ENCODE measurements at regions not wholly inside any gene's neighbourhood (a gene's known extent, or its start where the extent isn't known, plus 50 kb on each side); places are given as distances from the start of the nearest gene placed in this dataset.

GRCh38 chr2:146844226-146844990 lies 1000.4 kb upstream of the ACVR2A start:
- H3K4me3 ChIP-seq, result no peak overlapping the region
- 54 to 65% (median 63%) methylated on average over 6 of the region's 6 CpGs for WGBS, 4 donors
- intact Hi-C loops (cut with DNase I), result no loop called here

GRCh38 chr2:146837857-146838256 lies 1007.0 kb upstream of the ACVR2A start:
- Histone ChIP-seq H3K27ac (no peak overlapping the region), H3K9me3 (replicated peaks in 1 of 3) (no peaks in the 10 kb centered on the region), H3K4me1 (replicated peaks in 1 of 2) (no peaks in the 10 kb centered on the region), H3K27me3 (no peaks in the 10 kb centered on the region), H3K4me3 (no peak overlapping the region), H3K36me3 (replicated peaks in 1 of 2) (no peaks in the 10 kb centered on the region)
- peak in 1 of 7 donors; percentile 51 for DNase-seq
- intact Hi-C loops (cut with DNase I), result no loop called here
- TF ChIP-seq POLR2A (IDR thresholded peaks at IDR 0.05) (no peak), CTCF (IDR thresholded peaks at IDR 0.05) (no peak)

More at GRCh38 chr2:146844226-146844990, 1000.4 kb upstream of the ACVR2A start:
- no peak for DNase-seq
- H3K36me3 ChIP-seq (replicated peaks in 1 of 2), result no peaks in the 10 kb centered on the region
- H3K27me3 ChIP-seq, result no peaks in the 10 kb centered on the region
- no peak for TF ChIP-seq POLR2A (IDR thresholded peaks at IDR 0.05)
- TF ChIP-seq CTCF (IDR thresholded peaks at IDR 0.05), result no peak
- no peaks in the 10 kb centered on the region for H3K4me1 ChIP-seq (replicated peaks in 1 of 2)
- no peak overlapping the region for H3K27ac ChIP-seq
- H3K9me3 ChIP-seq (replicated peaks in 1 of 3), result no peaks in the 10 kb centered on the region

GRCh38 chr2:146826388-146826787 lies 1018.4 kb upstream of the ACVR2A start:
- Histone ChIP-seq H3K4me1 (replicated peaks in 1 of 2) (no peaks in the 10 kb centered on the region), H3K9me3 (replicated peaks in 1 of 3) (no peaks in the 10 kb centered on the region), H3K4me3 (no peak overlapping the region), H3K27ac (no peak overlapping the region), H3K36me3 (replicated peaks in 1 of 2) (no peaks in the 10 kb centered on the region), H3K27me3 (no peaks in the 10 kb centered on the region)
- TF ChIP-seq POLR2A (IDR thresholded peaks at IDR 0.05), result no peak
- TF ChIP-seq CTCF (IDR thresholded peaks at IDR 0.05), result no peak
- intact Hi-C loops (cut with DNase I), result no loop called here
- no peak for DNase-seq

DNA sequence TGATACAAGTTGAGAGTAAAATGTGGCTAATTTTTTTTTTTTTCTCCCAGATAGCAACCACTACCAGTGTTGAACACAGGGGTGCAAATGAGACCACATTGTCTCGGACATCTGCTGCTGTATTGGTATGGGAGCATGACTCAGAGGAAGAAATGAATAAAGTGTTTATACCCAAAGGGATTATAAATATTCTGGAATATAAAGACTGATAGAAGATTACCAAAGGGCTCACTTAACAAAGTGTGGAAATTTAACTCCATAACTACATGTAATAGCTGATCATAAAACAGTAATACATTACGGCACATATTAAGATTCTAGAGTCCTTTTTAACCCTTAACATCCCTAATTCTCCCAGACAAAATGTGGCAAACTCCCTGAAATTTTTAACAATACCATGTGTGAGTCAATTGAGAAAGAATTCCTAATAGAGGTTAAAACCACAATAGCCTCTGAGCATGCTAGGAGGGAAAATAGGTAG lies 1023.0 kb upstream of the ACVR2A start:
- Histone ChIP-seq H3K27ac (no peak overlapping the region), H3K9me3 (replicated peaks in 1 of 3) (no peaks in the 10 kb centered on the region), H3K4me3 (no peak overlapping the region), H3K27me3 (no peaks in the 10 kb centered on the region), H3K4me1 (replicated peaks in 1 of 2) (no peaks in the 10 kb centered on the region), H3K36me3 (replicated peaks in 1 of 2) (no peaks in the 10 kb centered on the region)
- no peak for TF ChIP-seq CTCF (IDR thresholded peaks at IDR 0.05)
- TF ChIP-seq POLR2A (IDR thresholded peaks at IDR 0.05), result no peak
- DNase-seq, result no peak
- 38 to 53% (median 49%) methylated on average over 2 of the region's 2 CpGs for WGBS, 4 donors
- intact Hi-C loops (cut with DNase I), result no loop called here
